ENCODE measurements at regions not wholly inside any gene's neighbourhood (a gene's known extent, or its start where the extent isn't known, plus 50 kb on each side); places are given as distances from the start of the nearest gene placed in this dataset.

DNA sequence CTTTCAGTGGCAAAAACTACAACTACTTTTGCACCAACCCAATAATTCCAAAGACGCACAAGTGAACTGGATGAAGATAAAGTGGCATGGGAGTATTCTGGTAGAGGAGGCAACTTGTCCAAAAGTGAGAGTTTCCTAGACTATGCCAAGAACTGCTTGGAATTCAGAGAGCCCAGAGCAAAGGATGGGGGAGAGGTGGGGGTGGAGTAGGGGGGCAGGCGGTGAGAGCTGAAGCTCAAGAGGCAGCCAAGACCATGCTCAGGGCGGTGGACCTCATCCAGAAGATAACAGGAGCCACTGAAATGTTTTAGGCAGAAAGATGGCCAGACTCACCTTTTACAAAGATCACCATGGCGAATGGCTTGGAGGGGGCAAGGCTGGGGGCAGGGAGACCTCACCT, 242.5 kb downstream of the SEC61B start:
- no peak overlapping the region for H3K4me3 ChIP-seq (ENCODE audit: low read depth, poor library complexity, severe bottlenecking)
- no peak for DNase-seq (ENCODE audit: low spot score in 2 of 2)
- TF ChIP-seq, protein P1, sequence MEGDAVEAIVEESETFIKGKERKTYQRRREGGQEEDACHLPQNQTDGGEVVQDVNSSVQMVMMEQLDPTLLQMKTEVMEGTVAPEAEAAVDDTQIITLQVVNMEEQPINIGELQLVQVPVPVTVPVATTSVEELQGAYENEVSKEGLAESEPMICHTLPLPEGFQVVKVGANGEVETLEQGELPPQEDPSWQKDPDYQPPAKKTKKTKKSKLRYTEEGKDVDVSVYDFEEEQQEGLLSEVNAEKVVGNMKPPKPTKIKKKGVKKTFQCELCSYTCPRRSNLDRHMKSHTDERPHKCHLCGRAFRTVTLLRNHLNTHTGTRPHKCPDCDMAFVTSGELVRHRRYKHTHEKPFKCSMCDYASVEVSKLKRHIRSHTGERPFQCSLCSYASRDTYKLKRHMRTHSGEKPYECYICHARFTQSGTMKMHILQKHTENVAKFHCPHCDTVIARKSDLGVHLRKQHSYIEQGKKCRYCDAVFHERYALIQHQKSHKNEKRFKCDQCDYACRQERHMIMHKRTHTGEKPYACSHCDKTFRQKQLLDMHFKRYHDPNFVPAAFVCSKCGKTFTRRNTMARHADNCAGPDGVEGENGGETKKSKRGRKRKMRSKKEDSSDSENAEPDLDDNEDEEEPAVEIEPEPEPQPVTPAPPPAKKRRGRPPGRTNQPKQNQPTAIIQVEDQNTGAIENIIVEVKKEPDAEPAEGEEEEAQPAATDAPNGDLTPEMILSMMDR (IDR thresholded peaks at IDR 0.05), result no peak
- no peak for TF ChIP-seq POLR2A (IDR thresholded peaks at IDR 0.05)
- intact Hi-C loops (cut with DNase I; ENCODE audit: low total_unique reads), result no loop called here
- 78 to 88% methylated on average over 4 of the region's 4 CpGs for WGBS, 2 donors

- 34 to 51% methylated on average over 7 of the region's 7 CpGs for WGBS, 2 donors
- no peak for DNase-seq (ENCODE audit: low spot score in 2 of 2)
- intact Hi-C loops (cut with DNase I; ENCODE audit: low total_unique reads), result no loop called here
- TF ChIP-seq, protein P1 (IDR thresholded peaks at IDR 0.05), result no peak
- TF ChIP-seq POLR2A (IDR thresholded peaks at IDR 0.05), result no peak
- no peak overlapping the region for H3K4me3 ChIP-seq (ENCODE audit: low read depth, poor library complexity, severe bottlenecking)
These were observed 243.3 kb downstream of the SEC61B start for GRCh38 chr9:99465231-99465907.

DNA sequence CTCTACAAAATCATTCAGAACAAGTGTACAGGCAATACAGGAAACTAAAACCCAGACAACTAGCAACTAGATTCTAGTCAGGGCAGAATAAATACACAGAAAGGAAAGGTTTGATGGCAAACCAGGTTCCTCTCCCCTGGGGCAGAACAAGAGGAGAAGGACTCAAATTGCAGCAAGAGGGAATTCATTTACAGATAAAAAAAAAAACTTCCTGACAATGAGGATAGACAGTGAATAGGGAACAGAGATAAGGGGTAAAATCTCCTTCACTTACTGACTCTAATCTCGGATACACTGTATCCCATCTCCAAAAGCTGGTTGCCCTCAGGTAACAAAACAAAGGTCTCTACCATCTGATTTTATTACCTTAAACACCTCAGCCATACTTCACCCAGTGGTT, 244.0 kb downstream of the SEC61B start:
- no peak for TF ChIP-seq POLR2A (IDR thresholded peaks at IDR 0.05)
- TF ChIP-seq, protein P1 (IDR thresholded peaks at IDR 0.05), result no peak
- no peak overlapping the region for H3K4me3 ChIP-seq (ENCODE audit: low read depth, poor library complexity, severe bottlenecking)
- intact Hi-C loops (cut with DNase I; ENCODE audit: low total_unique reads), result no loop called here
- 79 to 83% methylated on average over 1 of the region's 1 CpG for WGBS, 2 donors
- DNase-seq (ENCODE audit: low spot score in 2 of 2), result no peak

DNA sequence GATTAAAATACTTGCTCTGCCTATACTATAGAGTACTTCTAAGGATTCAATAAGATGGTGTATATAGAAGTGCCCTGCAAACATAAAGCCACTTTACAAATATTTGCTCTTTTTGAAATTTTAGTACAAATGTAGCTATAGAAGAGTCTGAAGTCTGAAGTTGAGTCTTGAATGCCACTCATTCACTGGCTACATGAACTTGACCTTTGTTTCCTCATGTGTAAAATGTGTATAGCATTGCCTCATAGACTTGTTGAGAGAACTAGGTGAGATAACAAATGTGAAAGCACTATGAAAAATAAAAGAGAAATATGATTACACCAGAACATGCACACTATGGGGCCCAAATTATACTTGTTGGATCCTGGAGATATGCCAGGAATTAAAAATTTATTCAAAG, 244.7 kb downstream of the SEC61B start:
- no peak for DNase-seq (ENCODE audit: low spot score in 2 of 2)
- no peak overlapping the region for H3K4me3 ChIP-seq (ENCODE audit: low read depth, poor library complexity, severe bottlenecking)
- TF ChIP-seq, protein P1 (IDR thresholded peaks at IDR 0.05), result no peak
- no peak for TF ChIP-seq POLR2A (IDR thresholded peaks at IDR 0.05)
- intact Hi-C loops (cut with DNase I; ENCODE audit: low total_unique reads), result no loop called here

DNA sequence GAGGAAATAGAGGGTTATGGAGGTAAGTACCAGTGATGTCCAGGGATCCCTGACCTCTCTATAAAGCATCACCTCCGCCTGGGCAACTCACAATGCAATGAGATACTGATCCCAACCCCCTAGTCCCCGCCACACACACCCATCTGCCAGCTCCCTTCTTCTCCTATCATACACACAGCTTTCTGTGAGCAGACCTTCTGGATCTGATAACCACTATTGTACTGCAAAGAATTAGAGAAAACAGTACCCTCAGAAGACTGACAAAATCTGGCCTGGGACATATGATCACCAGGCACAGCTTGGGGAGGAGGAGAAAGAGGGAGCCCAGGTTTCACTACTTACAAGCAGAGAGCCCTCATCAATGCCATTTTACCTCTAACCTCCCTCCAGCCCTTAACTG, 249.0 kb downstream of the SEC61B start:
- DNase-seq (ENCODE audit: low spot score in 2 of 2), result no peak
- no peak for TF ChIP-seq POLR2A (IDR thresholded peaks at IDR 0.05)
- TF ChIP-seq, protein P1 (IDR thresholded peaks at IDR 0.05), result no peak
- 90 to 94% methylated on average over 2 of the region's 2 CpGs for WGBS, 2 donors
- H3K4me3 ChIP-seq (ENCODE audit: low read depth, poor library complexity, severe bottlenecking), result no peak overlapping the region
- intact Hi-C loops (cut with DNase I; ENCODE audit: low total_unique reads), result no loop called here
